ENCODE measurements at regions not wholly inside any gene's neighbourhood (a gene's known extent, or its start where the extent isn't known, plus 50 kb on each side); places are given as distances from the start of the nearest gene placed in this dataset.

GRCh38 chr14:40271480-40271879 lies 839.2 kb upstream of the FBXO33 start:
- TF ChIP-seq CTCF (IDR thresholded peaks at IDR 0.05): no peak
- TF ChIP-seq POLR2AphosphoS5 (IDR thresholded peaks at IDR 0.05; ENCODE audit: insufficient read depth in 1 of 2, low read depth in 1 of 2): no peak
- no peak for TF ChIP-seq POLR2A (IDR thresholded peaks at IDR 0.05)
